GM12892 (cell line): ENCODE measurements at regions not wholly inside any gene's neighbourhood (a gene's known extent, or its start where the extent isn't known, plus 50 kb on each side); places are given as distances from the start of the nearest gene placed in this dataset.

Experiments used
- POLR2A ChIP-seq: IDR thresholded peaks from 2 replicates; pipeline ENCODE4 v1.6.1; 2011; ENCODE audit warnings: low read depth, low read length, control low read depth
- POLR2AphosphoS5 ChIP-seq: IDR thresholded peaks from 2 replicates; pipeline ENCODE4 v1.6.1; 2011; ENCODE audit warnings: low read depth, low read length, control low read depth

DNA sequence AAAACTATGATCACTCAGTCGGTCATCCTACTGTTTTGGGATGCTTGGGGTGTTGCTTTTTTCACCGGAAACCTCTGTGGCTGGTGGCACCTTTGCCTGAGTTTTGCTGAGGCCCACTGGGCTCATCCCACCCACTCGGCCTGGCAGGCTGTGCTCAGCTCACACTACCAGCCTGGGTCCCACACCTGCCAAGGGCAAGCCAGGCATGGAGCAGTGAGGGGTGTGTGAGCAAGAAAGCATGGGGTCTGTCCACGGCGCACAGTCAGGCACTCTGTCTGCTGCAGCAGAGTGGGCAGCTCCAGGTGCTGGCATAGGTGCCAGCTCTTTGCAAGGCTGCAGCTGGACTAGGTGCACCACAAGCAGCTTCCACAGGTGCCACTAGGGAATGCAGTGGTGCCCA is 91.7 kb downstream of the TBXT start:
- no peak for TF ChIP-seq POLR2A
- no peak for TF ChIP-seq POLR2AphosphoS5
